Transverse colon (tissue), 4 donors: ENCODE measurements at regions not wholly inside any gene's neighbourhood (a gene's known extent, or its start where the extent isn't known, plus 50 kb on each side); places are given as distances from the start of the nearest gene placed in this dataset.

ENCODE experiments used
- EP300 ChIP-seq: sonication (generic); formaldehyde crosslinking; IDR thresholded peaks from one replicate; pipeline ENCODE4 v1.6.1; 2017; ENCODE audit warnings: antibody characterized with exemption, low read depth
- POLR2A ChIP-seq: fragments of 450-650 bp; IDR thresholded peaks from one replicate; pipeline ENCODE4 v1.6.1; 2016; ENCODE audit warnings: antibody characterized with exemption, mild to moderate bottlenecking, moderate library complexity
- POLR2AphosphoS5 ChIP-seq, 3 donors: sonication (generic); formaldehyde crosslinking; IDR thresholded peaks; one replicate each; pipeline ENCODE4 v1.6.1; 2016; ENCODE audit warnings: antibody characterized with exemption in 3 of 3
- TF ChIP-seq, protein P1 (sequence below), 5 experiments: fragments of 200-600 bp in 3 of 5; fragments of 450-650 bp in 2 of 5; sonication (generic) in 3 of 5; IDR thresholded peaks; 1 replicate in 2 of 5; 2 replicates in 3 of 5; pipeline ENCODE4 v1.5.1; 2016 to 2017; ENCODE audit warnings: antibody characterized with exemption in 5 of 5, inconsistent platforms in 3 of 5, mild to moderate bottlenecking in 2 of 5, moderate library complexity in 1 of 5

- TF ChIP-seq EP300 (no peak), POLR2A (no peak), POLR2AphosphoS5 (IDR thresholded peaks at IDR 0.05) (no peak)
- TF ChIP-seq, protein P1, sequence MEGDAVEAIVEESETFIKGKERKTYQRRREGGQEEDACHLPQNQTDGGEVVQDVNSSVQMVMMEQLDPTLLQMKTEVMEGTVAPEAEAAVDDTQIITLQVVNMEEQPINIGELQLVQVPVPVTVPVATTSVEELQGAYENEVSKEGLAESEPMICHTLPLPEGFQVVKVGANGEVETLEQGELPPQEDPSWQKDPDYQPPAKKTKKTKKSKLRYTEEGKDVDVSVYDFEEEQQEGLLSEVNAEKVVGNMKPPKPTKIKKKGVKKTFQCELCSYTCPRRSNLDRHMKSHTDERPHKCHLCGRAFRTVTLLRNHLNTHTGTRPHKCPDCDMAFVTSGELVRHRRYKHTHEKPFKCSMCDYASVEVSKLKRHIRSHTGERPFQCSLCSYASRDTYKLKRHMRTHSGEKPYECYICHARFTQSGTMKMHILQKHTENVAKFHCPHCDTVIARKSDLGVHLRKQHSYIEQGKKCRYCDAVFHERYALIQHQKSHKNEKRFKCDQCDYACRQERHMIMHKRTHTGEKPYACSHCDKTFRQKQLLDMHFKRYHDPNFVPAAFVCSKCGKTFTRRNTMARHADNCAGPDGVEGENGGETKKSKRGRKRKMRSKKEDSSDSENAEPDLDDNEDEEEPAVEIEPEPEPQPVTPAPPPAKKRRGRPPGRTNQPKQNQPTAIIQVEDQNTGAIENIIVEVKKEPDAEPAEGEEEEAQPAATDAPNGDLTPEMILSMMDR (IDR thresholded peaks at IDR 0.05) = no peak
Observed at GRCh38 chr22:22798232-22798616, 89.4 kb upstream of the IGLL5 start.
